ENCODE measurements at regions not wholly inside any gene's neighbourhood (a gene's known extent, or its start where the extent isn't known, plus 50 kb on each side); places are given as distances from the start of the nearest gene placed in this dataset.

GRCh38 chr4:176492646-176493302 is 173.0 kb downstream of the SPCS3 start:
- no peak for TF ChIP-seq ZNF670 (tag by site-specific recombination; IDR thresholded peaks at IDR 0.05; ENCODE audit: low read depth)
- TF ChIP-seq, protein P1, sequence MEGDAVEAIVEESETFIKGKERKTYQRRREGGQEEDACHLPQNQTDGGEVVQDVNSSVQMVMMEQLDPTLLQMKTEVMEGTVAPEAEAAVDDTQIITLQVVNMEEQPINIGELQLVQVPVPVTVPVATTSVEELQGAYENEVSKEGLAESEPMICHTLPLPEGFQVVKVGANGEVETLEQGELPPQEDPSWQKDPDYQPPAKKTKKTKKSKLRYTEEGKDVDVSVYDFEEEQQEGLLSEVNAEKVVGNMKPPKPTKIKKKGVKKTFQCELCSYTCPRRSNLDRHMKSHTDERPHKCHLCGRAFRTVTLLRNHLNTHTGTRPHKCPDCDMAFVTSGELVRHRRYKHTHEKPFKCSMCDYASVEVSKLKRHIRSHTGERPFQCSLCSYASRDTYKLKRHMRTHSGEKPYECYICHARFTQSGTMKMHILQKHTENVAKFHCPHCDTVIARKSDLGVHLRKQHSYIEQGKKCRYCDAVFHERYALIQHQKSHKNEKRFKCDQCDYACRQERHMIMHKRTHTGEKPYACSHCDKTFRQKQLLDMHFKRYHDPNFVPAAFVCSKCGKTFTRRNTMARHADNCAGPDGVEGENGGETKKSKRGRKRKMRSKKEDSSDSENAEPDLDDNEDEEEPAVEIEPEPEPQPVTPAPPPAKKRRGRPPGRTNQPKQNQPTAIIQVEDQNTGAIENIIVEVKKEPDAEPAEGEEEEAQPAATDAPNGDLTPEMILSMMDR (tag by site-specific recombination; IDR thresholded peaks at IDR 0.05), result no peak
